ENCODE measurements at regions not wholly inside any gene's neighbourhood (a gene's known extent, or its start where the extent isn't known, plus 50 kb on each side); places are given as distances from the start of the nearest gene placed in this dataset.

DNA sequence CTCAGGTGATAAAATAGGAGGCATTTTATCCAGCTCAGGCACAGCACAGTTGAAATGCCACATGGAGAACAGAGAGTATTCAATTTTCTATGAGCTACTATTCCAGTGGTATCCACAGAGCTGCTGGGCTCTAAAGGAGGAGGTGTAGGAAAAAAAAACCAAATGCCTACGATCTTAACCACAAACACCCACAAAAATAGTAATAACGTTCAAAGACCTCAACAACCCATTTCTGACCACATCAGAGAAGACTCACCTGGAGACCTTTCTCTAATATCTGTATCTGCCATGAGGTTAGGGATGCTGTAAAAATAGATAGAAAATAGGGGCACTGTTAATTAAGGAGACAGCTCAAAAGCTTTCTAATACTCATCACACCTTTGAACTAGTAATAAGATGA, 294.6 kb upstream of the PARD3B start:
- TF ChIP-seq POLR2AphosphoS2 (conservative IDR thresholded peaks at IDR 0.05; ENCODE audit: low read length) (no peak), RNF2 (IDR thresholded peaks at IDR 0.05; ENCODE audit: borderline replicate concordance, low read depth) (no peak)
